ENCODE measurements at regions not wholly inside any gene's neighbourhood (a gene's known extent, or its start where the extent isn't known, plus 50 kb on each side); places are given as distances from the start of the nearest gene placed in this dataset.

- TF ChIP-seq CTCF (IDR thresholded peaks at IDR 0.05; ENCODE audit: low read depth, low read length), result no peak
- no peak for TF ChIP-seq EZH2phosphoT487 (IDR thresholded peaks at IDR 0.05; ENCODE audit: low read depth)
Observed at GRCh38 chr6:106849676-106850332, 124.7 kb downstream of the CD24 start.
